ENCODE measurements at regions not wholly inside any gene's neighbourhood (a gene's known extent, or its start where the extent isn't known, plus 50 kb on each side); places are given as distances from the start of the nearest gene placed in this dataset.

DNA sequence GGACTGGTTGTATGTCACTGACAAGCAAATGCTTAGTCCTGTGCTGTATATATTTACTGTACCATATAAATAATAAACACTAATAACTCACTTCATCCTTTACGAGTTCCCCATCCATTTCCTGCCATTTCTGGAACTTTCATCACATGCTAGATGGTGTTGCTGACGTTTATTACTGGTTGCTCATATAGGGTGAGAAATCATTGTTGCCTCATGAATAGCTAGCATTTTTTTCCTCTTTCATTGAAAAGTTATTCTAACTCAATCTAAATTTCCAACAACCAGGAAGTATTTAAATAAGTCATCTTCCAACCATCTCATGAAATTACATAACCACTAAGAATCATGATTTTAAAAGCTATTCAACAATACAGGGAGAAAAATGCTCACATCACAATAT lies 88.6 kb upstream of the RCN1 start:
- TF ChIP-seq, protein P1, sequence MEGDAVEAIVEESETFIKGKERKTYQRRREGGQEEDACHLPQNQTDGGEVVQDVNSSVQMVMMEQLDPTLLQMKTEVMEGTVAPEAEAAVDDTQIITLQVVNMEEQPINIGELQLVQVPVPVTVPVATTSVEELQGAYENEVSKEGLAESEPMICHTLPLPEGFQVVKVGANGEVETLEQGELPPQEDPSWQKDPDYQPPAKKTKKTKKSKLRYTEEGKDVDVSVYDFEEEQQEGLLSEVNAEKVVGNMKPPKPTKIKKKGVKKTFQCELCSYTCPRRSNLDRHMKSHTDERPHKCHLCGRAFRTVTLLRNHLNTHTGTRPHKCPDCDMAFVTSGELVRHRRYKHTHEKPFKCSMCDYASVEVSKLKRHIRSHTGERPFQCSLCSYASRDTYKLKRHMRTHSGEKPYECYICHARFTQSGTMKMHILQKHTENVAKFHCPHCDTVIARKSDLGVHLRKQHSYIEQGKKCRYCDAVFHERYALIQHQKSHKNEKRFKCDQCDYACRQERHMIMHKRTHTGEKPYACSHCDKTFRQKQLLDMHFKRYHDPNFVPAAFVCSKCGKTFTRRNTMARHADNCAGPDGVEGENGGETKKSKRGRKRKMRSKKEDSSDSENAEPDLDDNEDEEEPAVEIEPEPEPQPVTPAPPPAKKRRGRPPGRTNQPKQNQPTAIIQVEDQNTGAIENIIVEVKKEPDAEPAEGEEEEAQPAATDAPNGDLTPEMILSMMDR (IDR thresholded peaks at IDR 0.05; ENCODE audit: control extremely low read depth in 1 of 3, insufficient read depth in 1 of 3, low read depth in 1 of 3, low read length in 3 of 3) = no peak
- TF ChIP-seq CEBPB (IDR thresholded peaks at IDR 0.05; ENCODE audit: low read depth, low read length) (no peak), RAD21 (IDR thresholded peaks at IDR 0.05 in 1 of 2, conservative IDR thresholded peaks at IDR 0.05 in 1 of 2; ENCODE audit: low read depth in 2 of 2, low read length in 2 of 2) (no peak), EGR1 (IDR thresholded peaks at IDR 0.05; ENCODE audit: borderline replicate concordance, low read depth, low read length) (no peak), SUZ12 (IDR thresholded peaks at IDR 0.05; ENCODE audit: low read length) (no peak), SIX5 (IDR thresholded peaks at IDR 0.05; ENCODE audit: low read depth, low read length) (no peak), POLR2AphosphoS5 (IDR thresholded peaks at IDR 0.05; ENCODE audit: low read depth, low read length) (no peak), SIRT6 (IDR thresholded peaks at IDR 0.05; ENCODE audit: low read length) (no peak), JUN (IDR thresholded peaks at IDR 0.05; ENCODE audit: low read depth, low read length) (no peak), CBX5 (IDR thresholded peaks at IDR 0.05; ENCODE audit: low read depth, low read length) (no peak), USF2 (IDR thresholded peaks at IDR 0.05; ENCODE audit: low read length) (no peak)

Measured in H1 (cell line).